GM12878 (cell line): ENCODE measurements at regions not wholly inside any gene's neighbourhood (a gene's known extent, or its start where the extent isn't known, plus 50 kb on each side); places are given as distances from the start of the nearest gene placed in this dataset.
"Not testable (repeated sequence)": the region's sequence is repeated elsewhere in the genome, so short reads cannot be mapped to it uniquely, and the experiment has no call there.

Experiments used
- NBN ChIP-seq: fragments of 450-650 bp; IDR thresholded peaks from 2 replicates; pipeline ENCODE4 v1.6.1; 2016
- NFIC ChIP-seq: IDR thresholded peaks from 2 replicates; pipeline ENCODE4 v1.6.1; 2012; ENCODE audit warnings: low read depth, mild to moderate bottlenecking, inconsistent platforms, low read length, moderate library complexity
- NRF1 ChIP-seq: conservative IDR thresholded peaks from 2 replicates; pipeline ENCODE4 v1.6.1; 2011; ENCODE audit warnings: mild to moderate bottlenecking, low read depth, low read length, improper control_type of control experiment
- TBL1XR1 ChIP-seq: IDR thresholded peaks from 2 replicates; pipeline ENCODE4 v1.6.1; 2012; ENCODE audit warnings: low read depth, low read length, improper control_type of control experiment
- TF ChIP-seq, protein P1 (sequence below): IDR thresholded peaks from 2 replicates; pipeline ENCODE4 v1.6.1; 2011; ENCODE audit warnings: mild to moderate bottlenecking, low read depth, low read length, moderate library complexity; ENCODE audit not compliant: insufficient replicate concordance
- TF ChIP-seq, protein P2 (sequence below): IDR thresholded peaks from 2 replicates; pipeline ENCODE4 v1.6.1; 2011; ENCODE audit warnings: borderline replicate concordance, low read depth, mild to moderate bottlenecking, moderate library complexity, mixed read lengths, low read length; ENCODE audit not compliant: insufficient read depth; ENCODE audit errors: extremely low read length

DNA sequence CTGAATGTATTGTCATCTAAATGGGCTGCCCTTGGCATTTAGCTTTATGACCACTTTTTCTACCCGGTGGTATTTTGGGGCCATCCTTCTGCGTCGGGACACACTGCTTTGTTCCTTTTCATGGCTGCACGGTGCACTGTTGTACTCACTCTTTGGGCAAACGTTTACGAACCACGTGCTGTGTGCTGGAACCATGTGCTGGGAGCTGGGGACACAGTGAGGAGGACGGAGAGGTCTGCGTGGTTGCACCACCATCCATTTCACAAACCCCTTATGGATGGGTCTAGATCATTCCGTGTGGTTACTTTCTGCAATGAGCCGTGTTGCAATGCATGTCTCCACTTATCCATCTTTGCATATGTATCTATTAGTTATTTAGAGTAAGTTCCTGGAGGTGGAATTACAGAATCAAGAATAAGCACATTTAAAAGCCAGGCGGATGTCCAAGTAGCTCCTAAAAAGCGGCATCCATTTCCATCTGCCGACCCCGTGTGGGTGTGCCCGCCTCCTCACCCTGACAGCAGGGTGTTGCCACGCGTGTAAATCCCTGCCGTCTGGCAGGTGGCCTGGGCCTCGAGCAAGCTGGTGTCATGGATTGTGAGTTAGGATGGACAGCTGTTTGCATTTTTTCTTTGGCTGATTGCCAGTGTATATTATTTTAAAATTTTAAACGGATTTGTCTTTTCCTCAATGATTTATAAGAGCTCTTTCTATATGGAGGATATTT is 183.1 kb downstream of the BANP start:
- TF ChIP-seq, protein P1, sequence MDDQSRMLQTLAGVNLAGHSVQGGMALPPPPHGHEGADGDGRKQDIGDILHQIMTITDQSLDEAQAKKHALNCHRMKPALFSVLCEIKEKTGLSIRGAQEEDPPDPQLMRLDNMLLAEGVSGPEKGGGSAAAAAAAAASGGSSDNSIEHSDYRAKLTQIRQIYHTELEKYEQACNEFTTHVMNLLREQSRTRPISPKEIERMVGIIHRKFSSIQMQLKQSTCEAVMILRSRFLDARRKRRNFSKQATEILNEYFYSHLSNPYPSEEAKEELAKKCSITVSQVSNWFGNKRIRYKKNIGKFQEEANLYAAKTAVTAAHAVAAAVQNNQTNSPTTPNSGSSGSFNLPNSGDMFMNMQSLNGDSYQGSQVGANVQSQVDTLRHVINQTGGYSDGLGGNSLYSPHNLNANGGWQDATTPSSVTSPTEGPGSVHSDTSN: not testable (repeated sequence)
- TF ChIP-seq NFIC, NRF1, TBL1XR1, NBN: not testable (repeated sequence)
- TF ChIP-seq, protein P2, sequence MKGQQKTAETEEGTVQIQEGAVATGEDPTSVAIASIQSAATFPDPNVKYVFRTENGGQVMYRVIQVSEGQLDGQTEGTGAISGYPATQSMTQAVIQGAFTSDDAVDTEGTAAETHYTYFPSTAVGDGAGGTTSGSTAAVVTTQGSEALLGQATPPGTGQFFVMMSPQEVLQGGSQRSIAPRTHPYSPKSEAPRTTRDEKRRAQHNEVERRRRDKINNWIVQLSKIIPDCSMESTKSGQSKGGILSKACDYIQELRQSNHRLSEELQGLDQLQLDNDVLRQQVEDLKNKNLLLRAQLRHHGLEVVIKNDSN: not testable (repeated sequence)
